ENCODE measurements at regions not wholly inside any gene's neighbourhood (a gene's known extent, or its start where the extent isn't known, plus 50 kb on each side); places are given as distances from the start of the nearest gene placed in this dataset.

DNA sequence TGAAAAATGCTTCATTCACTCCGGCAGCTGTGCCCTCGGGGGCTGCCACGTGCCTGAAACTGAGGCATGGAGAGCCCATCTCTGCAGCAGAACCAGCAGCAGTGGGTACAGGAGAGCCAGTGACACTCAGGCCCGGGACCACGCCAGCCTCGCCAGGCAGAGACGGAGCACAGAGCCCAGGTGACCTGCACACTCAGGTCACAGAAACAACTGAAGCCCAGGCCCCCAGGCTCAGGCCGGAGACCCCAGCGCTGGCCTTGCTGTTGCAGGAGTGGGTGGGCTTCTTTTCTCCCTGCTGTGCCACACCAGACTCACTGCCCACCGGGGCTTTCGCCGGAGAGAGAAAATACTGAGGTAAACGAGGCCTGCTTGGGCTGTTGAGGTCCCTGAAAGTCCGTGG lies 117.3 kb downstream of the SOX1 start:
- no peak overlapping the region for H3K27ac Mint-ChIP-seq
- no peak for TF ChIP-seq NANOG (IDR thresholded peaks at IDR 0.05; ENCODE audit: borderline replicate concordance)
- no peak for TF ChIP-seq STAT1 (IDR thresholded peaks at IDR 0.05; ENCODE audit: unreplicated experiment)
- no peak for TF ChIP-seq EZH2 (IDR thresholded peaks at IDR 0.05; ENCODE audit: low read depth, unreplicated experiment)
- TF ChIP-seq EZH2phosphoT487 (IDR thresholded peaks at IDR 0.05; ENCODE audit: unreplicated experiment) = no peak
- no peak for TF ChIP-seq POLR2AphosphoS5 (IDR thresholded peaks at IDR 0.05; ENCODE audit: low read depth)
- TF ChIP-seq, protein P1, sequence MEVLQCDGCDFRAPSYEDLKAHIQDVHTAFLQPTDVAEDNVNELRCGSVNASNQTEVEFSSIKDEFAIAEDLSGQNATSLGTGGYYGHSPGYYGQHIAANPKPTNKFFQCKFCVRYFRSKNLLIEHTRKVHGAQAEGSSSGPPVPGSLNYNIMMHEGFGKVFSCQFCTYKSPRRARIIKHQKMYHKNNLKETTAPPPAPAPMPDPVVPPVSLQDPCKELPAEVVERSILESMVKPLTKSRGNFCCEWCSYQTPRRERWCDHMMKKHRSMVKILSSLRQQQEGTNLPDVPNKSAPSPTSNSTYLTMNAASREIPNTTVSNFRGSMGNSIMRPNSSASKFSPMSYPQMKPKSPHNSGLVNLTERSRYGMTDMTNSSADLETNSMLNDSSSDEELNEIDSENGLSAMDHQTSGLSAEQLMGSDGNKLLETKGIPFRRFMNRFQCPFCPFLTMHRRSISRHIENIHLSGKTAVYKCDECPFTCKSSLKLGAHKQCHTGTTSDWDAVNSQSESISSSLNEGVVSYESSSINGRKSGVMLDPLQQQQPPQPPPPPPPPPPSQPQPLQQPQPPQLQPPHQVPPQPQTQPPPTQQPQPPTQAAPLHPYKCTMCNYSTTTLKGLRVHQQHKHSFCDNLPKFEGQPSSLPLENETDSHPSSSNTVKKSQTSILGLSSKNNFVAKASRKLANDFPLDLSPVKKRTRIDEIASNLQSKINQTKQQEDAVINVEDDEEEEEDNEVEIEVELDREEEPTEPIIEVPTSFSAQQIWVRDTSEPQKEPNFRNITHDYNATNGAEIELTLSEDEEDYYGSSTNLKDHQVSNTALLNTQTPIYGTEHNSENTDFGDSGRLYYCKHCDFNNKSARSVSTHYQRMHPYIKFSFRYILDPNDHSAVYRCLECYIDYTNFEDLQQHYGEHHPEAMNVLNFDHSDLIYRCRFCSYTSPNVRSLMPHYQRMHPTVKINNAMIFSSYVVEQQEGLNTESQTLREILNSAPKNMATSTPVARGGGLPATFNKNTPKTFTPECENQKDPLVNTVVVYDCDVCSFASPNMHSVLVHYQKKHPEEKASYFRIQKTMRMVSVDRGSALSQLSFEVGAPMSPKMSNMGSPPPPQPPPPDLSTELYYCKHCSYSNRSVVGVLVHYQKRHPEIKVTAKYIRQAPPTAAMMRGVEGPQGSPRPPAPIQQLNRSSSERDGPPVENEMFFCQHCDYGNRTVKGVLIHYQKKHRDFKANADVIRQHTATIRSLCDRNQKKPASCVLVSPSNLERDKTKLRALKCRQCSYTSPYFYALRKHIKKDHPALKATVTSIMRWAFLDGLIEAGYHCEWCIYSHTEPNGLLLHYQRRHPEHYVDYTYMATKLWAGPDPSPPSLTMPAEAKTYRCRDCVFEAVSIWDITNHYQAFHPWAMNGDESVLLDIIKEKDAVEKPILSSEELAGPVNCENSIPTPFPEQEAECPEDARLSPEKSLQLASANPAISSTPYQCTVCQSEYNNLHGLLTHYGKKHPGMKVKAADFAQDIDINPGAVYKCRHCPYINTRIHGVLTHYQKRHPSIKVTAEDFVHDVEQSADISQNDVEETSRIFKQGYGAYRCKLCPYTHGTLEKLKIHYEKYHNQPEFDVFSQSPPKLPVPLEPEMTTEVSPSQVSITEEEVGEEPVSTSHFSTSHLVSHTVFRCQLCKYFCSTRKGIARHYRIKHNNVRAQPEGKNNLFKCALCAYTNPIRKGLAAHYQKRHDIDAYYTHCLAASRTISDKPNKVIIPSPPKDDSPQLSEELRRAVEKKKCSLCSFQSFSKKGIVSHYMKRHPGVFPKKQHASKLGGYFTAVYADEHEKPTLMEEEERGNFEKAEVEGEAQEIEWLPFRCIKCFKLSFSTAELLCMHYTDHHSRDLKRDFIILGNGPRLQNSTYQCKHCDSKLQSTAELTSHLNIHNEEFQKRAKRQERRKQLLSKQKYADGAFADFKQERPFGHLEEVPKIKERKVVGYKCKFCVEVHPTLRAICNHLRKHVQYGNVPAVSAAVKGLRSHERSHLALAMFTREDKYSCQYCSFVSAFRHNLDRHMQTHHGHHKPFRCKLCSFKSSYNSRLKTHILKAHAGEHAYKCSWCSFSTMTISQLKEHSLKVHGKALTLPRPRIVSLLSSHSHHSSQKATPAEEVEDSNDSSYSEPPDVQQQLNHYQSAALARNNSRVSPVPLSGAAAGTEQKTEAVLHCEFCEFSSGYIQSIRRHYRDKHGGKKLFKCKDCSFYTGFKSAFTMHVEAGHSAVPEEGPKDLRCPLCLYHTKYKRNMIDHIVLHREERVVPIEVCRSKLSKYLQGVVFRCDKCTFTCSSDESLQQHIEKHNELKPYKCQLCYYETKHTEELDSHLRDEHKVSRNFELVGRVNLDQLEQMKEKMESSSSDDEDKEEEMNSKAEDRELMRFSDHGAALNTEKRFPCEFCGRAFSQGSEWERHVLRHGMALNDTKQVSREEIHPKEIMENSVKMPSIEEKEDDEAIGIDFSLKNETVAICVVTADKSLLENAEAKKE (CRISPR knock-in tag; IDR thresholded peaks at IDR 0.05) = no peak
- no peak for TF ChIP-seq JUNB (IDR thresholded peaks at IDR 0.05; ENCODE audit: unreplicated experiment)
- TF ChIP-seq CREB1 (CRISPR knock-in tag; IDR thresholded peaks at IDR 0.05; ENCODE audit: low read depth) = no peak
- TF ChIP-seq ZNF114 (CRISPR knock-in tag; IDR thresholded peaks at IDR 0.05) = no peak
- no peak for TF ChIP-seq ZNF331 (CRISPR knock-in tag; IDR thresholded peaks at IDR 0.05; ENCODE audit: low read depth)
- TF ChIP-seq, protein P2, sequence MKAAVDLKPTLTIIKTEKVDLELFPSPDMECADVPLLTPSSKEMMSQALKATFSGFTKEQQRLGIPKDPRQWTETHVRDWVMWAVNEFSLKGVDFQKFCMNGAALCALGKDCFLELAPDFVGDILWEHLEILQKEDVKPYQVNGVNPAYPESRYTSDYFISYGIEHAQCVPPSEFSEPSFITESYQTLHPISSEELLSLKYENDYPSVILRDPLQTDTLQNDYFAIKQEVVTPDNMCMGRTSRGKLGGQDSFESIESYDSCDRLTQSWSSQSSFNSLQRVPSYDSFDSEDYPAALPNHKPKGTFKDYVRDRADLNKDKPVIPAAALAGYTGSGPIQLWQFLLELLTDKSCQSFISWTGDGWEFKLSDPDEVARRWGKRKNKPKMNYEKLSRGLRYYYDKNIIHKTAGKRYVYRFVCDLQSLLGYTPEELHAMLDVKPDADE (IDR thresholded peaks at IDR 0.05) = no peak
- TF ChIP-seq, protein P3, sequence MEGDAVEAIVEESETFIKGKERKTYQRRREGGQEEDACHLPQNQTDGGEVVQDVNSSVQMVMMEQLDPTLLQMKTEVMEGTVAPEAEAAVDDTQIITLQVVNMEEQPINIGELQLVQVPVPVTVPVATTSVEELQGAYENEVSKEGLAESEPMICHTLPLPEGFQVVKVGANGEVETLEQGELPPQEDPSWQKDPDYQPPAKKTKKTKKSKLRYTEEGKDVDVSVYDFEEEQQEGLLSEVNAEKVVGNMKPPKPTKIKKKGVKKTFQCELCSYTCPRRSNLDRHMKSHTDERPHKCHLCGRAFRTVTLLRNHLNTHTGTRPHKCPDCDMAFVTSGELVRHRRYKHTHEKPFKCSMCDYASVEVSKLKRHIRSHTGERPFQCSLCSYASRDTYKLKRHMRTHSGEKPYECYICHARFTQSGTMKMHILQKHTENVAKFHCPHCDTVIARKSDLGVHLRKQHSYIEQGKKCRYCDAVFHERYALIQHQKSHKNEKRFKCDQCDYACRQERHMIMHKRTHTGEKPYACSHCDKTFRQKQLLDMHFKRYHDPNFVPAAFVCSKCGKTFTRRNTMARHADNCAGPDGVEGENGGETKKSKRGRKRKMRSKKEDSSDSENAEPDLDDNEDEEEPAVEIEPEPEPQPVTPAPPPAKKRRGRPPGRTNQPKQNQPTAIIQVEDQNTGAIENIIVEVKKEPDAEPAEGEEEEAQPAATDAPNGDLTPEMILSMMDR (conservative IDR thresholded peaks at IDR 0.05; ENCODE audit: low read depth in 2 of 2) = no peak
- TF ChIP-seq, protein P4, sequence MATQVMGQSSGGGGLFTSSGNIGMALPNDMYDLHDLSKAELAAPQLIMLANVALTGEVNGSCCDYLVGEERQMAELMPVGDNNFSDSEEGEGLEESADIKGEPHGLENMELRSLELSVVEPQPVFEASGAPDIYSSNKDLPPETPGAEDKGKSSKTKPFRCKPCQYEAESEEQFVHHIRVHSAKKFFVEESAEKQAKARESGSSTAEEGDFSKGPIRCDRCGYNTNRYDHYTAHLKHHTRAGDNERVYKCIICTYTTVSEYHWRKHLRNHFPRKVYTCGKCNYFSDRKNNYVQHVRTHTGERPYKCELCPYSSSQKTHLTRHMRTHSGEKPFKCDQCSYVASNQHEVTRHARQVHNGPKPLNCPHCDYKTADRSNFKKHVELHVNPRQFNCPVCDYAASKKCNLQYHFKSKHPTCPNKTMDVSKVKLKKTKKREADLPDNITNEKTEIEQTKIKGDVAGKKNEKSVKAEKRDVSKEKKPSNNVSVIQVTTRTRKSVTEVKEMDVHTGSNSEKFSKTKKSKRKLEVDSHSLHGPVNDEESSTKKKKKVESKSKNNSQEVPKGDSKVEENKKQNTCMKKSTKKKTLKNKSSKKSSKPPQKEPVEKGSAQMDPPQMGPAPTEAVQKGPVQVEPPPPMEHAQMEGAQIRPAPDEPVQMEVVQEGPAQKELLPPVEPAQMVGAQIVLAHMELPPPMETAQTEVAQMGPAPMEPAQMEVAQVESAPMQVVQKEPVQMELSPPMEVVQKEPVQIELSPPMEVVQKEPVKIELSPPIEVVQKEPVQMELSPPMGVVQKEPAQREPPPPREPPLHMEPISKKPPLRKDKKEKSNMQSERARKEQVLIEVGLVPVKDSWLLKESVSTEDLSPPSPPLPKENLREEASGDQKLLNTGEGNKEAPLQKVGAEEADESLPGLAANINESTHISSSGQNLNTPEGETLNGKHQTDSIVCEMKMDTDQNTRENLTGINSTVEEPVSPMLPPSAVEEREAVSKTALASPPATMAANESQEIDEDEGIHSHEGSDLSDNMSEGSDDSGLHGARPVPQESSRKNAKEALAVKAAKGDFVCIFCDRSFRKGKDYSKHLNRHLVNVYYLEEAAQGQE (IDR thresholded peaks at IDR 0.05; ENCODE audit: unreplicated experiment) = no peak

More for the DNA sequence above, 117.3 kb downstream of the SOX1 start:
- Mint-ChIP-seq H3K4me3 (no peak overlapping the region), H3K36me3 (ENCODE audit: low read depth) (no peaks in the 10 kb centered on the region), H3K27me3 (ENCODE audit: insufficient read depth, low read depth, poor library complexity) (peaks cover 7% of the 10 kb centered on the region), H3K9me3 (no peaks in the 10 kb centered on the region), H3K4me1 (peaks cover 10% of the 10 kb centered on the region)
- Histone ChIP-seq H3K27ac (ENCODE audit: low read depth) (no peak overlapping the region), H3K79me2 (replicated peaks; ENCODE audit: insufficient read depth) (no peaks in the 10 kb centered on the region), H3F3A (replicated peaks; ENCODE audit: low read depth) (no peaks in the 10 kb centered on the region), H3K36me3 (ENCODE audit: insufficient read depth) (no peaks in the 10 kb centered on the region), H4K20me1 (replicated peaks; ENCODE audit: insufficient read depth) (no peaks in the 10 kb centered on the region), H3K4me3 (no peak overlapping the region), H3K4me1 (ENCODE audit: insufficient read depth) (no peaks in the 10 kb centered on the region), H3K27me3 (ENCODE audit: insufficient read depth) (no peaks in the 10 kb centered on the region), H3K9me2 (ENCODE audit: insufficient read depth) (0 out of 2 replicates have a peak, but pooled peaks cover 3% of the 10 kb centered on the region), H2AFZ (no peak overlapping the region), H3K4me2 (no peak overlapping the region)
- ATAC-seq (no peak), DNase-seq (ENCODE audit: low spot score) (no peak)

All from GM23338 (cell line).